K562 (cell line): ENCODE measurements at regions not wholly inside any gene's neighbourhood (a gene's known extent, or its start where the extent isn't known, plus 50 kb on each side); places are given as distances from the start of the nearest gene placed in this dataset.

Experiments
- ATAC-seq: fragments of 200-7000 bp; cut with Tn5 transposase; 3 replicates; pipeline ENCODE4 v1.9.1; 2020; ENCODE audit warnings: moderate library complexity
- BruUV-seq: library from RNA; stranded (reverse); fragments of 400-500 nt; replicated peaks from 2 replicates; lab custom pipeline; 2021; lab: Mats Ljungman, UMichigan
- CTCF ChIA-PET: fragments of 300-600 bp; formaldehyde crosslinking; extraction: SDS; loops from one replicate; lab custom pipeline; 2021; ENCODE audit warnings: low intra/inter-chr PET ratio; lab: Yijun Ruan, JAX
- POLR2A ChIA-PET: fragments of 300-600, 350-650 bp; sonication (Branson Sonifier 250); formaldehyde crosslinking; extraction: SDS; loops from one replicate; lab custom pipeline; 2021; ENCODE audit warnings: antibody characterized with exemption, inconsistent platforms; lab: Yijun Ruan, JAX
- DNase-seq, 4 experiments: peaks; one replicate each; pipeline versions ENCODE4 v3.0.0 to v3.0.0-alpha.2; 2011 to 2018; ENCODE audit warnings: low spot score in 3 of 4, mixed read lengths in 3 of 4; ENCODE audit errors: extremely low read depth in 1 of 4
- FAIRE-seq: peaks from 2 replicates; lab custom pipeline; 2011; peaks lifted over from hg19 to GRCh38; lab: Jason Lieb, UNC
- H2AFZ ChIP-seq: 2 replicates; pipeline ENCODE4 v1.6.0; 2011; ENCODE audit warnings: low read depth, low read length, control low read depth, inconsistent platforms
- H3K27ac ChIP-seq: fragments of 200-600 bp; 3 replicates; pipeline ENCODE4 v1.8.0; 2011; ENCODE audit warnings: low read depth, mild to moderate bottlenecking, control low read depth, inconsistent platforms, low read length, moderate library complexity, mixed read lengths; ENCODE audit errors: extremely low read depth
- H3K27me3 ChIP-seq, 2 experiments: fragments of 300-600 bp in 1 of 2; 2 replicates in 1 of 2; 3 replicates in 1 of 2; pipeline versions ENCODE4 v1.6.0 to v1.8.0; 2011; ENCODE audit warnings: inconsistent platforms in 2 of 2, low read length in 2 of 2, mild to moderate bottlenecking in 1 of 2, mixed read lengths in 1 of 2, moderate library complexity in 1 of 2; ENCODE audit not compliant: control insufficient read depth in 2 of 2, insufficient read depth in 2 of 2
- H3K36me3 ChIP-seq: fragments of 300-600 bp; 3 replicates; pipeline ENCODE4 v1.8.0; 2011; ENCODE audit warnings: mild to moderate bottlenecking, low read length, inconsistent platforms; ENCODE audit not compliant: control insufficient read depth, insufficient read depth
- H3K4me1 ChIP-seq, 2 experiments: fragments of 200-600 bp in 1 of 2; replicated peaks in 1 of 2; 2 replicates in 1 of 2; 3 replicates in 1 of 2; pipeline versions ENCODE4 v1.5.1 to v1.8.0; 2011; ENCODE audit warnings: inconsistent platforms in 2 of 2, low read length in 2 of 2, mild to moderate bottlenecking in 1 of 2, mixed read lengths in 1 of 2, moderate library complexity in 1 of 2; ENCODE audit not compliant: control insufficient read depth in 2 of 2, insufficient read depth in 2 of 2
- H3K4me2 ChIP-seq: 2 replicates; pipeline ENCODE4 v1.6.1; 2011; ENCODE audit warnings: low read length, control low read depth, inconsistent platforms, mixed read lengths; ENCODE audit not compliant: insufficient read depth
- H3K4me3 ChIP-seq: fragments of 200-600 bp; sonication (generic), shearing (Covaris generic); 2 replicates; pipeline ENCODE4 v1.5.1; 2016; ENCODE audit warnings: control low read depth, inconsistent platforms
- H3K79me2 ChIP-seq: fragments of 200-600 bp; 3 replicates; pipeline ENCODE4 v1.8.0; 2011; ENCODE audit warnings: low read length, inconsistent platforms; ENCODE audit not compliant: control insufficient read depth, insufficient read depth
- H3K9ac ChIP-seq, 2 experiments: 2 replicates each; pipeline versions ENCODE4 v1.6.0 to v1.6.1; 2011; ENCODE audit warnings: low read depth in 2 of 2, low read length in 2 of 2, control low read depth in 1 of 2, inconsistent platforms in 1 of 2, mild to moderate bottlenecking in 1 of 2, mixed read lengths in 1 of 2; ENCODE audit not compliant: insufficient read depth in 1 of 2
- H3K9me1 ChIP-seq: one replicate; pipeline ENCODE4 v1.6.0; 2011; ENCODE audit warnings: inconsistent platforms, mild to moderate bottlenecking, low read length, moderate library complexity; ENCODE audit not compliant: control insufficient read depth, insufficient read depth
- H3K9me3 ChIP-seq: replicated peaks from 2 replicates; pipeline ENCODE4 v1.5.1; 2011; ENCODE audit warnings: low read depth, low read length, inconsistent platforms; ENCODE audit not compliant: control insufficient read depth, insufficient read depth
- H4K20me1 ChIP-seq: replicated peaks from 2 replicates; pipeline ENCODE4 v1.6.1; 2011; ENCODE audit warnings: low read length, inconsistent platforms, mixed read lengths; ENCODE audit not compliant: control insufficient read depth, insufficient read depth
- SMARCC2 ChIP-seq: fragments of 450-650 bp; IDR thresholded peaks from 2 replicates; pipeline ENCODE4 v1.6.1; 2017; ENCODE audit warnings: antibody characterized with exemption, moderate library complexity, mild to moderate bottlenecking, low read depth
- WGBS: fragments of 100-300 bp; shearing (Covaris generic); methylation state at CpG from one replicate; pipeline ENCODE4 v1.1.6; 2016; ENCODE audit warnings: low coverage, mixed read lengths; ENCODE audit not compliant: insufficient coverage; ENCODE audit errors: missing lambda C conversion rate; 5-methylcytosine and 5-hydroxymethylcytosine counted together
- in situ Hi-C: fragments of 300-500 bp; cut with MboI; formaldehyde crosslinking; loops from 4 replicates; pipeline ENCODE4 v1.15.0; 2018; ENCODE audit warnings: inconsistent platforms, mixed read lengths
- intact Hi-C: fragments of 100-400 bp; cut with micrococcal nuclease; formaldehyde crosslinking; loops from 2 replicates; pipeline ENCODE4 v1.14.2; 2022
- TF ChIP-seq, protein P1 (sequence below): fragments of 450-650 bp; IDR thresholded peaks from 2 replicates; pipeline ENCODE4 v1.6.1; 2016; ENCODE audit warnings: antibody characterized with exemption
- TF ChIP-seq, protein P2 (sequence below), 2 experiments: fragments of 450-650 bp; formaldehyde crosslinking in 1 of 2; IDR thresholded peaks; 2 replicates each; pipeline versions ENCODE4 v1.4.0 to v1.6.1; 2014 to 2020; ENCODE audit warnings: mild to moderate bottlenecking in 2 of 2, borderline replicate concordance in 1 of 2, low read depth in 1 of 2
- TF ChIP-seq, protein P3 (sequence below): fragments of 450-650 bp; IDR thresholded peaks from 2 replicates; pipeline ENCODE4 v1.6.1; 2017; ENCODE audit warnings: mild to moderate bottlenecking, moderate library complexity
- TF ChIP-seq, protein P4 (sequence below): fragments of 450-650 bp; IDR thresholded peaks from 2 replicates; pipeline ENCODE4 v1.6.1; 2017; ENCODE audit warnings: antibody characterized with exemption, mild to moderate bottlenecking

DNA sequence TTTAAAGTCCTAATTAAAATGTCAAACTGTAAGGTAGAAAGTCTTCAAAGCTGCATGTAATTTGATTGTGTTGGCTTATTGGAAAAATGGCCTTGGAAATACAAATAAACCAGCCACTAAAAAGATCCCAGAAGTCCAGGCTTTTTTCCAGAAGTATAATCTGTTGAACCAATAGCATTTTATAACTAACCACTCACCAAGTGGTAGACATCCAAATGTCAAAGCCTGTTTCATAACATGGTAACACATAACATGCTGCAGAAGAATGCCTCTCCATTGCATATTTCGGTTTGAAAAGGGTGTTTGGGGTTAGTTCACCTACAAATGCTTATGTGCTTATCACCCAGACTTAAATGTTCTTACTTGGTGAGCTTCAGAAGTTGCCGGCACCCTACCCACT, 183.7 kb upstream of the DIO2 start (continued):
- TF ChIP-seq, protein P1, sequence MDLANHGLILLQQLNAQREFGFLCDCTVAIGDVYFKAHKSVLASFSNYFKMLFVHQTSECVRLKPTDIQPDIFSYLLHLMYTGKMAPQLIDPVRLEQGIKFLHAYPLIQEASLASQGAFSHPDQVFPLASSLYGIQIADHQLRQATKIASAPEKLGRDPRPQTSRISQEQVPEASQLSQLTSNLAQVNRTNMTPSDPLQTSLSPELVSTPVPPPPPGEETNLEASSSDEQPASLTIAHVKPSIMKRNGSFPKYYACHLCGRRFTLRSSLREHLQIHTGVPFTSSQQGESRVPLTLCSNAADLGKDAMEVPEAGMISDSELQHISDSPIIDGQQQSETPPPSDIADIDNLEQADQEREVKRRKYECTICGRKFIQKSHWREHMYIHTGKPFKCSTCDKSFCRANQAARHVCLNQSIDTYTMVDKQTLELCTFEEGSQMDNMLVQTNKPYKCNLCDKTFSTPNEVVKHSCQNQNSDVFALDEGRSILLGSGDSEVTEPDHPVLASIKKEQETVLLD, result no peak
- no peak for TF ChIP-seq SMARCC2

DNA sequence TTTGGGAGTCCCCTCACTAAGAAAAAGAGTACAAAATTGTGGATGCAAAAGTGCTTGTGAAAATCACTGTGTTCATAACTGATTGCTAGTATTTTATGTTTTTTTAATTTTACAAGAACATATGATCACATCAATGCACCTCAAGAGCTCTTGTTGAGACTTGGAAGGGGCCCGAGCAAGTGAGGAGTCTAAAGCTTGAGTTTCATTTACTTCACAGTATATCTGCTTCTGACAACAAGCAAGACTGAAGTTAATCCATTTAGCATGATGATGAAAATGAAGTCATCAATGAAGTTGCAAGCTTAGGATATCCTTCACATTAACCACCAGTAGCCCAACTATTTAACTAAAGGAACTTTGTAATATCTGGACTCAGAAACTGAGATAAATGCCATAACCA, 182.5 kb upstream of the DIO2 start:
- H3K9me3 ChIP-seq, result no peaks in the 10 kb centered on the region
- H3K4me1 ChIP-seq, result no peaks in the 10 kb centered on the region
- no TSS peak for BruUV-seq
- no peaks in the 10 kb centered on the region for H4K20me1 ChIP-seq
- no peak overlapping the region for H3K27ac ChIP-seq
- no peak overlapping the region for H2AFZ ChIP-seq
- POLR2A ChIA-PET, result interaction anchor here (0.7 kb wide), 1 partner anchor 10 kb away, joined by 4 read pairs; no protein-coding TSS in a partner anchor
- no peaks in the 10 kb centered on the region for H3K79me2 ChIP-seq
- no peaks in the 10 kb centered on the region for H3K9me1 ChIP-seq
- H3K4me3 ChIP-seq, result no peak overlapping the region
- H3K36me3 ChIP-seq, result no peaks in the 10 kb centered on the region
- WGBS, result 0% methylated on average over 1 of the region's 1 CpG
- DNase-seq, result no peak
- H3K9ac ChIP-seq, result no peak overlapping the region
- in situ Hi-C loops (no loop called here), intact Hi-C loops (no loop called here)
- no peak overlapping the region for H3K4me2 ChIP-seq
- FAIRE-seq, result no peak
- no peak for ATAC-seq
- CTCF ChIA-PET, result no interaction called here
- no peaks in the 10 kb centered on the region for H3K27me3 ChIP-seq
- TF ChIP-seq, protein P2, sequence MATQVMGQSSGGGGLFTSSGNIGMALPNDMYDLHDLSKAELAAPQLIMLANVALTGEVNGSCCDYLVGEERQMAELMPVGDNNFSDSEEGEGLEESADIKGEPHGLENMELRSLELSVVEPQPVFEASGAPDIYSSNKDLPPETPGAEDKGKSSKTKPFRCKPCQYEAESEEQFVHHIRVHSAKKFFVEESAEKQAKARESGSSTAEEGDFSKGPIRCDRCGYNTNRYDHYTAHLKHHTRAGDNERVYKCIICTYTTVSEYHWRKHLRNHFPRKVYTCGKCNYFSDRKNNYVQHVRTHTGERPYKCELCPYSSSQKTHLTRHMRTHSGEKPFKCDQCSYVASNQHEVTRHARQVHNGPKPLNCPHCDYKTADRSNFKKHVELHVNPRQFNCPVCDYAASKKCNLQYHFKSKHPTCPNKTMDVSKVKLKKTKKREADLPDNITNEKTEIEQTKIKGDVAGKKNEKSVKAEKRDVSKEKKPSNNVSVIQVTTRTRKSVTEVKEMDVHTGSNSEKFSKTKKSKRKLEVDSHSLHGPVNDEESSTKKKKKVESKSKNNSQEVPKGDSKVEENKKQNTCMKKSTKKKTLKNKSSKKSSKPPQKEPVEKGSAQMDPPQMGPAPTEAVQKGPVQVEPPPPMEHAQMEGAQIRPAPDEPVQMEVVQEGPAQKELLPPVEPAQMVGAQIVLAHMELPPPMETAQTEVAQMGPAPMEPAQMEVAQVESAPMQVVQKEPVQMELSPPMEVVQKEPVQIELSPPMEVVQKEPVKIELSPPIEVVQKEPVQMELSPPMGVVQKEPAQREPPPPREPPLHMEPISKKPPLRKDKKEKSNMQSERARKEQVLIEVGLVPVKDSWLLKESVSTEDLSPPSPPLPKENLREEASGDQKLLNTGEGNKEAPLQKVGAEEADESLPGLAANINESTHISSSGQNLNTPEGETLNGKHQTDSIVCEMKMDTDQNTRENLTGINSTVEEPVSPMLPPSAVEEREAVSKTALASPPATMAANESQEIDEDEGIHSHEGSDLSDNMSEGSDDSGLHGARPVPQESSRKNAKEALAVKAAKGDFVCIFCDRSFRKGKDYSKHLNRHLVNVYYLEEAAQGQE (IDR thresholded peaks at IDR 0.05; ENCODE audit: borderline replicate concordance), result no peak
- TF ChIP-seq, protein P2 (CRISPR knock-in tag; IDR thresholded peaks at IDR 0.05; ENCODE audit: low read depth), result no peak
- TF ChIP-seq, protein P3, sequence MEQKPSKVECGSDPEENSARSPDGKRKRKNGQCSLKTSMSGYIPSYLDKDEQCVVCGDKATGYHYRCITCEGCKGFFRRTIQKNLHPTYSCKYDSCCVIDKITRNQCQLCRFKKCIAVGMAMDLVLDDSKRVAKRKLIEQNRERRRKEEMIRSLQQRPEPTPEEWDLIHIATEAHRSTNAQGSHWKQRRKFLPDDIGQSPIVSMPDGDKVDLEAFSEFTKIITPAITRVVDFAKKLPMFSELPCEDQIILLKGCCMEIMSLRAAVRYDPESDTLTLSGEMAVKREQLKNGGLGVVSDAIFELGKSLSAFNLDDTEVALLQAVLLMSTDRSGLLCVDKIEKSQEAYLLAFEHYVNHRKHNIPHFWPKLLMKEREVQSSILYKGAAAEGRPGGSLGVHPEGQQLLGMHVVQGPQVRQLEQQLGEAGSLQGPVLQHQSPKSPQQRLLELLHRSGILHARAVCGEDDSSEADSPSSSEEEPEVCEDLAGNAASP, result no peak
- TF ChIP-seq, protein P4, sequence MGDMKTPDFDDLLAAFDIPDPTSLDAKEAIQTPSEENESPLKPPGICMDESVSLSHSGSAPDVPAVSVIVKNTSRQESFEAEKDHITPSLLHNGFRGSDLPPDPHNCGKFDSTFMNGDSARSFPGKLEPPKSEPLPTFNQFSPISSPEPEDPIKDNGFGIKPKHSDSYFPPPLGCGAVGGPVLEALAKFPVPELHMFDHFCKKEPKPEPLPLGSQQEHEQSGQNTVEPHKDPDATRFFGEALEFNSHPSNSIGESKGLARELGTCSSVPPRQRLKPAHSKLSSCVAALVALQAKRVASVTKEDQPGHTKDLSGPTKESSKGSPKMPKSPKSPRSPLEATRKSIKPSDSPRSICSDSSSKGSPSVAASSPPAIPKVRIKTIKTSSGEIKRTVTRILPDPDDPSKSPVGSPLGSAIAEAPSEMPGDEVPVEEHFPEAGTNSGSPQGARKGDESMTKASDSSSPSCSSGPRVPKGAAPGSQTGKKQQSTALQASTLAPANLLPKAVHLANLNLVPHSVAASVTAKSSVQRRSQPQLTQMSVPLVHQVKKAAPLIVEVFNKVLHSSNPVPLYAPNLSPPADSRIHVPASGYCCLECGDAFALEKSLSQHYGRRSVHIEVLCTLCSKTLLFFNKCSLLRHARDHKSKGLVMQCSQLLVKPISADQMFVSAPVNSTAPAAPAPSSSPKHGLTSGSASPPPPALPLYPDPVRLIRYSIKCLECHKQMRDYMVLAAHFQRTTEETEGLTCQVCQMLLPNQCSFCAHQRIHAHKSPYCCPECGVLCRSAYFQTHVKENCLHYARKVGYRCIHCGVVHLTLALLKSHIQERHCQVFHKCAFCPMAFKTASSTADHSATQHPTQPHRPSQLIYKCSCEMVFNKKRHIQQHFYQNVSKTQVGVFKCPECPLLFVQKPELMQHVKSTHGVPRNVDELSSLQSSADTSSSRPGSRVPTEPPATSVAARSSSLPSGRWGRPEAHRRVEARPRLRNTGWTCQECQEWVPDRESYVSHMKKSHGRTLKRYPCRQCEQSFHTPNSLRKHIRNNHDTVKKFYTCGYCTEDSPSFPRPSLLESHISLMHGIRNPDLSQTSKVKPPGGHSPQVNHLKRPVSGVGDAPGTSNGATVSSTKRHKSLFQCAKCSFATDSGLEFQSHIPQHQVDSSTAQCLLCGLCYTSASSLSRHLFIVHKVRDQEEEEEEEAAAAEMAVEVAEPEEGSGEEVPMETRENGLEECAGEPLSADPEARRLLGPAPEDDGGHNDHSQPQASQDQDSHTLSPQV, result no peak
